Endothelial cell of umbilical vein (primary cell): ENCODE measurements at regions not wholly inside any gene's neighbourhood (a gene's known extent, or its start where the extent isn't known, plus 50 kb on each side); places are given as distances from the start of the nearest gene placed in this dataset.

Experiments
- CTCF ChIP-seq, 2 donors: IDR thresholded peaks; 1 replicate in 1 of 2; 2 replicates in 1 of 2; pipeline ENCODE4 v1.5.1; 2011; ENCODE audit warnings: low read length in 2 of 2, mild to moderate bottlenecking in 2 of 2, moderate library complexity in 2 of 2, control low read depth in 1 of 2, inconsistent platforms in 1 of 2, low read depth in 1 of 2; ENCODE audit not compliant: insufficient read depth in 1 of 2; ENCODE audit errors: extremely low read depth in 1 of 2
- EZH2 ChIP-seq: IDR thresholded peaks from 2 replicates; pipeline ENCODE4 v1.6.1; 2012; ENCODE audit warnings: borderline replicate concordance, low read depth, mild to moderate bottlenecking, moderate library complexity, low read length, inconsistent platforms; ENCODE audit not compliant: severe bottlenecking
- FOS ChIP-seq: IDR thresholded peaks from 2 replicates; pipeline ENCODE4 v1.6.1; 2011; ENCODE audit warnings: mild to moderate bottlenecking, low read length, moderate library complexity, borderline replicate concordance; ENCODE audit not compliant: insufficient read depth
- MYC ChIP-seq: IDR thresholded peaks from one replicate; pipeline ENCODE4 v1.6.1; 2011; ENCODE audit warnings: mild to moderate bottlenecking, low read depth, low read length
- POLR2A ChIP-seq: IDR thresholded peaks from 2 replicates; pipeline ENCODE4 v1.6.1; 2012; ENCODE audit warnings: low read depth, mild to moderate bottlenecking, control low read depth, low read length
- POLR2AphosphoS5 ChIP-seq: IDR thresholded peaks from 2 replicates; pipeline ENCODE4 v1.6.1; 2012; ENCODE audit warnings: low read depth, mild to moderate bottlenecking, control low read depth, low read length, moderate library complexity; ENCODE audit not compliant: insufficient read depth

GRCh38 chr20:41783423-41784208 is 165.4 kb upstream of the CHD6 start:
- no peak for TF ChIP-seq CTCF (IDR thresholded peaks at IDR 0.05; ENCODE audit: extremely low read depth in 1 of 2, insufficient read depth in 1 of 2, low read depth in 1 of 2, low read length in 2 of 2)
- TF ChIP-seq POLR2AphosphoS5 = no peak
- no peak for TF ChIP-seq EZH2
- TF ChIP-seq POLR2A = no peak
- TF ChIP-seq FOS = no peak
- TF ChIP-seq MYC = no peak
